Keratinocyte (primary cell): ENCODE measurements at regions not wholly inside any gene's neighbourhood (a gene's known extent, or its start where the extent isn't known, plus 50 kb on each side); places are given as distances from the start of the nearest gene placed in this dataset.

Experiments used
- EZH2 ChIP-seq: IDR thresholded peaks from one replicate; pipeline ENCODE4 v1.6.1; 2012; ENCODE audit warnings: inconsistent platforms, mild to moderate bottlenecking, low read length, moderate library complexity
- TF ChIP-seq, protein P1 (sequence below), 3 experiments: IDR thresholded peaks in 1 of 3; conservative IDR thresholded peaks in 1 of 3; optimal IDR thresholded peaks in 1 of 3; 2 replicates in 2 of 3; 3 replicates in 1 of 3; pipeline versions ENCODE3 to v1.5.1; 2011; ENCODE audit warnings: low read length in 3 of 3, mild to moderate bottlenecking in 3 of 3, moderate library complexity in 2 of 3, control low read depth in 1 of 3, inconsistent platforms in 1 of 3; ENCODE audit not compliant: insufficient read depth in 2 of 3; ENCODE audit errors: extremely low read depth in 1 of 3

DNA sequence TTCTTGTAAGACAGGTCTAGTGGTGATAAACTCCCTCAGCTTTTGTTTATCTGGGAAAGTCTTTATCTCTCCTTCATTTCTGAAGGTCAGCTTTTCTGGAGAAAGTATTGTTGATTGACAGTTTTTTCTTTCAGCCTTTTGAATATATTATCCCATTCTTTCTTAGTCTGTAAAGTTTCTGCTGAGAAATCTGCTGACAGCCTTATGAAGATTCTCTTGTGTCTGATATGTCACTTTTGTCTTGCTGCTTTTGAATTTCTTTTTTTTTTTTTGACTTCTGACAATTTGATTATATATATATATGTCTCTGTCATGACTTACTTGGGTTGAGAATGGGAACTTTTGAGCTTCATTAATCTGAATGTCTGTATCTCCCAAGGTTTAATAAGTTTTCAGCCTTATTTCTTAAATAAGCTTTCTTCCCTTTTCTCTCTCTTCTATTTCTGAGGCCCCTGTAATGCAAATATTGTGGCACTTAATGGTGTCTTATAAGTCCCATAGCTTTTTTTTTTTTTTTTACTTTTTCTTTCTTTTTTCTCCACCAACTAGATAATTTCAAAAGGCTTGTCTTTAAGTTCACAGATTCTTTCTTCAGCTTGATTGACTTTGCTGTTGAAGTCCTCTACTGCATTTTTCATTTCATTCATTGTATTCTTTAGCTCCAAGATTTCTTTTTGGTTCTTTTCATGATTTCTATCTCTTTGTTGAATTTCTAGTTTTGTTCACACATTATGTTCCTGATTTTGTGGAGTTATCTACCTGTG lies 81.4 kb upstream of the IL6 start:
- TF ChIP-seq, protein P1, sequence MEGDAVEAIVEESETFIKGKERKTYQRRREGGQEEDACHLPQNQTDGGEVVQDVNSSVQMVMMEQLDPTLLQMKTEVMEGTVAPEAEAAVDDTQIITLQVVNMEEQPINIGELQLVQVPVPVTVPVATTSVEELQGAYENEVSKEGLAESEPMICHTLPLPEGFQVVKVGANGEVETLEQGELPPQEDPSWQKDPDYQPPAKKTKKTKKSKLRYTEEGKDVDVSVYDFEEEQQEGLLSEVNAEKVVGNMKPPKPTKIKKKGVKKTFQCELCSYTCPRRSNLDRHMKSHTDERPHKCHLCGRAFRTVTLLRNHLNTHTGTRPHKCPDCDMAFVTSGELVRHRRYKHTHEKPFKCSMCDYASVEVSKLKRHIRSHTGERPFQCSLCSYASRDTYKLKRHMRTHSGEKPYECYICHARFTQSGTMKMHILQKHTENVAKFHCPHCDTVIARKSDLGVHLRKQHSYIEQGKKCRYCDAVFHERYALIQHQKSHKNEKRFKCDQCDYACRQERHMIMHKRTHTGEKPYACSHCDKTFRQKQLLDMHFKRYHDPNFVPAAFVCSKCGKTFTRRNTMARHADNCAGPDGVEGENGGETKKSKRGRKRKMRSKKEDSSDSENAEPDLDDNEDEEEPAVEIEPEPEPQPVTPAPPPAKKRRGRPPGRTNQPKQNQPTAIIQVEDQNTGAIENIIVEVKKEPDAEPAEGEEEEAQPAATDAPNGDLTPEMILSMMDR (optimal IDR thresholded peaks at IDR 0.05 in 1 of 3, IDR thresholded peaks at IDR 0.05 in 1 of 3, conservative IDR thresholded peaks at IDR 0.05 in 1 of 3; ENCODE audit: extremely low read depth in 1 of 3, insufficient read depth in 2 of 3, low read length in 3 of 3): no peak
- no peak for TF ChIP-seq EZH2
